ENCODE measurements at regions not wholly inside any gene's neighbourhood (a gene's known extent, or its start where the extent isn't known, plus 50 kb on each side); places are given as distances from the start of the nearest gene placed in this dataset.
"Not testable (repeated sequence)": the region's sequence is repeated elsewhere in the genome, so short reads cannot be mapped to it uniquely, and the experiment has no call there.

DNA sequence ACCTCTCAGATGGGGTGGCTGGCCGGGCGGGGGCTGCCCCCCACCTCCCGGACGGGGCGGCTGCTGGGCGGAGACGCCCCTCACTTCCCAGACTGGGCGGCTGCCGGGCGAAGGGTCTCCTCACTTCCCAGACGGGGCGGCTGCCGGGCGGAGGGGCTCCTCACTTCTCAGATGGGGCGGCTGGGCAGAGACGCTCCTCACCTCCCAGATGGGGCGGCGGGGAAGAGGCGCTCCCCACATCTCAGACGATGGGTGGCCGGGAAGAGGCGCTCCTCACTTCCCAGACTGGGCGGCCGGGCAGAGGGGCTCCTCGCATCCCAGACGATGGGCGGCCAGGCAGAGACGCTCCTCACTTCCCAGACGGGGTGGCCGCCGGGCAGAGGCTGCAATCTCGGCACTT, 80.7 kb downstream of the KPNA2 start:
- not testable (repeated sequence) for H3K9me3 ChIP-seq (ENCODE audit: insufficient read depth, low read depth, low read length); H3K9ac ChIP-seq (ENCODE audit: low read depth, low read length); H3K27me3 ChIP-seq (ENCODE audit: insufficient read depth, low read length); H3K4me3 ChIP-seq (ENCODE audit: low read length); H3K36me3 ChIP-seq (ENCODE audit: insufficient read depth, low read depth, low read length); H3K4me1 ChIP-seq (ENCODE audit: insufficient read depth, low read length); H3K27ac ChIP-seq (ENCODE audit: low read length)

DNA sequence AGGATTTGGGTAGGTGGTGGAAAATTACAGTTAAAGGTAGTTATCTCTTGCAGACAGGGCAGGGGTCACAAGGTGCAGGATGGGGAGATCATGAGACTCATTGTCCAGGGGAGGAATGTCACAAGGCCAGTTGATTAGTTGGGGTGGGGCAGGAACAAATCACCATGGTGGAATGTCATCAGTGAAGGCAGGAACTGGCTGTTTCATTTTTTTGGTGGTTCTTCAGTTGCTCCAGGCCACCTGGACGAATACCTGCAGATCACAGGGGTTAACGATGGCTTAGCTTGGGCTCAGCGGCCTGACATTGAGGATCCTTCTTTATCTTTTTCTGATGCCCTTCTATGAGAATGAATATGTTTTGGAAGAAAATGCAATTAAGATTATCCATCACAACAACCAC, 87.1 kb downstream of the KPNA2 start:
- Histone ChIP-seq H3K27me3 (ENCODE audit: insufficient read depth, low read length) (no peaks in the 10 kb centered on the region), H3K9me3 (ENCODE audit: insufficient read depth, low read depth, low read length) (no peaks in the 10 kb centered on the region), H3K36me3 (ENCODE audit: insufficient read depth, low read depth, low read length) (0 out of 2 replicates have a peak, but pooled peaks cover 5% of the 10 kb centered on the region), H3K9ac (ENCODE audit: low read depth, low read length) (no peak overlapping the region), H3K27ac (ENCODE audit: low read length) (no peak overlapping the region), H3K4me1 (ENCODE audit: insufficient read depth, low read length) (no peaks in the 10 kb centered on the region), H3K4me3 (ENCODE audit: low read length) (no peak overlapping the region)

DNA sequence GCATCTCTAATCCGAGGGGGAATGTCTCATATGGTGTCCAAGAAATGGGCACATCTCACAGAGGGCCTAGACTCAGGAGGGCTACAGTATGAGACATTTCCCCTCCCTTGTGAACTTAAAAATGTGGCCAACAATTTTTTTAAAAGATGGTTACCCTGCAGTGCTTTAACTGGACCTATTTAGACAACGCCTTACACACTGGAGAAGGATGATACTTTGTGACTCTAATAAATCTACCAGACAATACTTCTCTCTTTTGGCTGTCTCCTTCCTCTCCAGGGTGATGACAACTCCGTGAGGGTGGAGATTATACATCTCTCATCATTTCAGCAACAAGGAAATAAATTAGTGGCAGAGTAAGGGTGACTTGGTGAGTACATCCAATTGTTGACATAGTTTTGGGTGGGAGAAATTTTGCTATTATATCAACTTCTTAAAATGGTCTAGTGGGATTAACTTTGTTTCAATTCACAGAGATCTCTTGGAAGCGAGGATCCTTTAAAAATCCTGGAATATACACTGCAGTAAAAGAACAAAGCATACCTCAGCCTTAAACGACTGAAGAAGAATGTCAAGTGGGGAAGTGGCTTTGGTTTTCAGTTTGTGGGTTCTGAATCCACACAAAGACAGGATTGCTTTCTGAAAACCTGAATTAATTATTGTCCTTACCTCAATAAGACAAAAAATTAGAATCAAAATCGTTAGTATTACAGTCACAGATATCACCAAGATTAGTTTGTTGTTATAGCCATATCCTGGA, 89.8 kb downstream of the KPNA2 start:
- no peaks in the 10 kb centered on the region for H3K27me3 ChIP-seq (ENCODE audit: insufficient read depth, low read length)
- no peaks in the 10 kb centered on the region for H3K9me3 ChIP-seq (ENCODE audit: insufficient read depth, low read depth, low read length)
- no peak overlapping the region for H3K4me3 ChIP-seq (ENCODE audit: low read length)
- no peak overlapping the region for H3K9ac ChIP-seq (ENCODE audit: low read depth, low read length)
- H3K27ac ChIP-seq (ENCODE audit: low read length): no peak overlapping the region
- no peaks in the 10 kb centered on the region for H3K4me1 ChIP-seq (ENCODE audit: insufficient read depth, low read length)
- 0 out of 2 replicates have a peak, but pooled peaks cover 5% of the 10 kb centered on the region for H3K36me3 ChIP-seq (ENCODE audit: insufficient read depth, low read depth, low read length)

DNA sequence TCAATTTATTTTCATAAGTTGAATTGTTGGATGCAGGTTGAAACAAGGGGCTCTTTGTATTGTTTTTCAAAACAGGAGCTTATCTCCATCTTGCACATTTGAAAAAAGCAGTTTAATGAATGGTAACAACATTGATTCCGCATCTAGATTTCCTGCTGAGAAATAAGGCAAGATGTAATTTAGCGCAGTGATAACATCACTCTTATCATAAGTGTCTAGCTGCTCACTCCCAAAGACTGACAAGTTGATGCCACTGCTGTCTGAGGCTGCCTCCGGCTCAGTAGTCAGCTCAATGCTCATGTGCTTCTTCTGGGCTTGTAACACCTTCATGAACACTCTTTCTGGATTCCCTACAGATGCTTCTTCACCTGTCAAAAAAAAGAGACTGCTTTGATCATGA, 92.4 kb downstream of the KPNA2 start:
- no peaks in the 10 kb centered on the region for H3K4me1 ChIP-seq (ENCODE audit: insufficient read depth, low read length)
- H3K27me3 ChIP-seq (ENCODE audit: insufficient read depth, low read length): no peaks in the 10 kb centered on the region
- no peak overlapping the region for H3K9ac ChIP-seq (ENCODE audit: low read depth, low read length)
- no peak overlapping the region for H3K27ac ChIP-seq (ENCODE audit: low read length)
- no peak overlapping the region for H3K4me3 ChIP-seq (ENCODE audit: low read length)
- no peaks in the 10 kb centered on the region for H3K9me3 ChIP-seq (ENCODE audit: insufficient read depth, low read depth, low read length)
- 0 out of 2 replicates have a peak, but pooled peaks cover 2% of the 10 kb centered on the region for H3K36me3 ChIP-seq (ENCODE audit: insufficient read depth, low read depth, low read length)

DNA sequence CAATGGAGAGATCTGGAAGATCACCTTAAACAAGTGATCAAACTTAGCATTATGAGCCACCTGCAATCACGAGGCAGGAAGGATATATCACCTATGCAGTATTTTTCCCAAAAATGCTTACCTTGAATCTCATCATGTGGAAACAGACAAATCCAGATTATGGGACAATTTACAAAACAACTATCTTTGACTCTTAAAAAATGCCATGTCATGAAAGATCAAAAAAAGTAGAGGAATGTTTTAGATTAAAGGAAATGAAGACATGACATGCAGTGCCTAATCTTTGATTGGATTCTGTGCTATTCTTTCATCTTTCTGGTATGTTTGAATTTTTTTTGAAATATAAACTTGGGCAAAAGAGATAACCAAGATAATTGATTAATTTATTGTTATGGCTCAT, 95.9 kb downstream of the KPNA2 start:
- no peak overlapping the region for H3K27ac ChIP-seq (ENCODE audit: low read length)
- H3K4me3 ChIP-seq (ENCODE audit: low read length): no peak overlapping the region
- H3K4me1 ChIP-seq (ENCODE audit: insufficient read depth, low read length): no peaks in the 10 kb centered on the region
- no peaks in the 10 kb centered on the region for H3K9me3 ChIP-seq (ENCODE audit: insufficient read depth, low read depth, low read length)
- H3K9ac ChIP-seq (ENCODE audit: low read depth, low read length): no peak overlapping the region
- no peaks in the 10 kb centered on the region for H3K36me3 ChIP-seq (ENCODE audit: insufficient read depth, low read depth, low read length)
- no peaks in the 10 kb centered on the region for H3K27me3 ChIP-seq (ENCODE audit: insufficient read depth, low read length)

DNA sequence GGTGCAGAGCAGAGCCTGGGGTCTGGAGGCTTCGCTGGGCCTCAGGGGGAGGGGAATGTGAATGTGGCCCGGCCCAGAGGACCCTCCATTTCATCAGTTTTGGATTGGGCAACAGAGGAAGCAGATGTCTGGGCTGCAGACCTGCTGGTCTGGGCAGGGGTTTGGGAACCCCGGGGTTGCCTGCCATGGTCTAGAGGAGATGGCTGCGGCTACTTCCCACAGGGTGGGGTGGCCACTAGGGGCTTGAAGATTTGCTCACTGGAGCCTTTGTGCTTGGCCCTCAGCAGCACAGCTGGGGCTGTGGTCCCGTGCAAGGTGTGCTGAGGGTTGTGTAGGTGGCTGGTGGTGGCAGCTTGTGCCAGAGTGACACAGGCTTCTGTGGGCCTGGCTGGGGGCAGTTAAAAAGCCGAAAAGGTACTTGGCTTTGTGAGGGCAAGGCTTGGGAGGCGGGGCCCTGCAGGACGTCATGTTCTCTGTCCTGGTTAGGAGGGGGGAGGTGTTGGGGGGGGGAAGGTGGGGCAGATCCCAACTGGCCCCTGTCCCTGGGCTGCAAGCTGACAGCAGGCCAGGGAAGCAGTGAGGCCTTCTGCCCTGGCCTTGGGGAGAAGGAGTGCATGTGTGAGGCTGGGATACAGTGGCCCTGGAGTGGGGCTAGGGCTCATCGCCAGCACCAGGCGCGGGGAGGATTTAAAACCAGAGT, 98.0 kb downstream of the KPNA2 start:
- no peaks in the 10 kb centered on the region for H3K36me3 ChIP-seq (ENCODE audit: insufficient read depth, low read depth, low read length)
- H3K4me1 ChIP-seq (ENCODE audit: insufficient read depth, low read length): no peaks in the 10 kb centered on the region
- no peak overlapping the region for H3K27ac ChIP-seq (ENCODE audit: low read length)
- H3K9me3 ChIP-seq (ENCODE audit: insufficient read depth, low read depth, low read length): no peaks in the 10 kb centered on the region
- no peak overlapping the region for H3K9ac ChIP-seq (ENCODE audit: low read depth, low read length)
- H3K4me3 ChIP-seq (ENCODE audit: low read length): no peak overlapping the region
- no peaks in the 10 kb centered on the region for H3K27me3 ChIP-seq (ENCODE audit: insufficient read depth, low read length)

DNA sequence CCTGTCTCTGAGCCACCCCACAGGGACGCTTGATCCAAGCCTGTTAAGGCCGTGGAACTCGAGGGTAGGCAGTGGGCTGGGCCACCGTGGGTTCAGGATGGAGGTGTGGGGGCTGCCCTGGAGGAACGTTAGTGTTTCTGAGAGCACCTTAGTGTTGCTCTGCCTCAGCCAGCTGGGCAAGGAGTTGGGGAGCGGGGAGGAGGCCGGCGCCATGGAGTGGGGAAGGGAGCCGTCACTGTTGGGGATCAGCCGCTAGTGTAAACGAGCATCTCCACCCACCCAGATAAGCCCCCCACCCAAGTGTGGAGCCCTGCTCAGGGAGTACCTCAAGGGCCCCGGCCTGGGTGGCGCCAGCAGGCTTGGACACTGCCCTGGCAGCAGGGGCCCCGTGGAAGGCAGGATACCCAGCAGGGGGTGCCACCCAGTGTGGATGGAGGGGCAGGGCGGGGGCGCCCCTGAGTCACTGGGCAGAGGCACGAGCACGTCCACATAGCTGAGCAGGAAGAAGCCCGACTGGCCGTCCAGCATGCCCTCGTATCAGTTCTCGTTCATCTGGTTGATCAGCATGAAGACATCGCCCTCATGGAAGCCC, 98.6 kb downstream of the KPNA2 start:
- H3K36me3 ChIP-seq (ENCODE audit: insufficient read depth, low read depth, low read length): no peaks in the 10 kb centered on the region
- H3K27ac ChIP-seq (ENCODE audit: low read length): no peak overlapping the region
- H3K27me3 ChIP-seq (ENCODE audit: insufficient read depth, low read length): no peaks in the 10 kb centered on the region
- H3K9me3 ChIP-seq (ENCODE audit: insufficient read depth, low read depth, low read length): no peaks in the 10 kb centered on the region
- H3K4me3 ChIP-seq (ENCODE audit: low read length): no peak overlapping the region
- H3K4me1 ChIP-seq (ENCODE audit: insufficient read depth, low read length): no peaks in the 10 kb centered on the region
- H3K9ac ChIP-seq (ENCODE audit: low read depth, low read length): no peak overlapping the region

DNA sequence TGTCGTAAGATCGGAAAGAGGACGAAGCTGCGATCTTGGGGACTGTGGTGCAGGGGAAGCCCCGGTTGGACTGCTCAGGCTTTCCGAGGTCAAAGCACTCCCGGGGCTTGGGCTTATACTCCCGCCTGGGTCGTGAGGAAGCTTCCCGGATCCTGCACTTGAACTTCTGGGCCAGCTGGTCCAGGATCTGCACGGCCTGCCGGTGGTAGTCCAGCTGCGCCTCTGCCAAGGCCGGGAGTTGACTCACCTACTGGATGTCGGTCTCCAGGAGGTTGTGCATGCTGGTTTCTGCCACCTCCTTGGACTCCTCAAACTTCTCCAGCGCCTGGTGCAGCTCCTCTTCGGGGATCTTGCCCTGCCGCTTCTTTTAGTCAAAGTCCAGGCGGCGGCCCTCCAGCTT, 99.2 kb downstream of the KPNA2 start:
- H3K9me3 ChIP-seq (ENCODE audit: insufficient read depth, low read depth, low read length): no peaks in the 10 kb centered on the region
- no peaks in the 10 kb centered on the region for H3K27me3 ChIP-seq (ENCODE audit: insufficient read depth, low read length)
- H3K36me3 ChIP-seq (ENCODE audit: insufficient read depth, low read depth, low read length): no peaks in the 10 kb centered on the region
- H3K27ac ChIP-seq (ENCODE audit: low read length): no peak overlapping the region
- H3K9ac ChIP-seq (ENCODE audit: low read depth, low read length): no peak overlapping the region
- no peak overlapping the region for H3K4me3 ChIP-seq (ENCODE audit: low read length)
- H3K4me1 ChIP-seq (ENCODE audit: insufficient read depth, low read length): no peaks in the 10 kb centered on the region

DNA sequence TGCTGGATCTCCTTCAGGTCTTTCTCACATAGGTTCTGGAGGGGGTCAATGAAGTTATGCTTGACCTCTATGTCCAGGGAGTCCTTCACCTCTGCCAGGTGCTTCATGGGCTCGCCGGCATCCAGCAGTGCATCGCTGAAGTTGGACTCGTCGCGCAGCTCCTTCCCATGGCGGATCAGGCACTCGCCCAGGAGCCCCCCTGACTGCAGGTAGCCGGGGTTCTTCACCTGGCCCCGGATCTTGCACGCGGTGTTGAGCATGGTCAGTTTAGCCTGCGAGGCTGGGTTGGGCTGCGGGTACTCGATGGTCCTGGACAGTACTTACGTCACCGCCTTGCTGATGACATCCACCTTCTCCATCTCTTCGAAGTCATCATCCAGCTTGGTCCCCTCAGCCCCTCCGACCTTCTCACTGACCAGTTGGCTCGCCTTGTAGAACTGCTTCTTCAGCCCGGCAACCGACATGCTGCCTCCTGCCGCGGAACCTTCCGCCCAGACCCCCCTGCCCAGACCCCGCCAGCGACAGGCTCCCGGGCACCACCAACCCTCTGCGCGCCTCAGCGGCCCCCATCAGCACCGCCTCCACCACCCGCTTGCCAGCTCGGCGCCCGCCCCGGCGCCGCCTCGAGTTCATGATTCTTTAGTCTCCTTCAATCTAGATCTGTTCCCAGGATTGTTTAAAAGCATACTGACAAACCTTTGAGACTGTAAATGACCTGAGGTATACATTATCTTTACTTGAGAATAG, 99.8 kb downstream of the KPNA2 start:
- H3K4me3 ChIP-seq (ENCODE audit: low read length): no peak overlapping the region
- H3K27ac ChIP-seq (ENCODE audit: low read length): no peak overlapping the region
- H3K9me3 ChIP-seq (ENCODE audit: insufficient read depth, low read depth, low read length): no peaks in the 10 kb centered on the region
- no peaks in the 10 kb centered on the region for H3K36me3 ChIP-seq (ENCODE audit: insufficient read depth, low read depth, low read length)
- H3K27me3 ChIP-seq (ENCODE audit: insufficient read depth, low read length): no peaks in the 10 kb centered on the region
- H3K9ac ChIP-seq (ENCODE audit: low read depth, low read length): no peak overlapping the region
- H3K4me1 ChIP-seq (ENCODE audit: insufficient read depth, low read length): no peaks in the 10 kb centered on the region

DNA sequence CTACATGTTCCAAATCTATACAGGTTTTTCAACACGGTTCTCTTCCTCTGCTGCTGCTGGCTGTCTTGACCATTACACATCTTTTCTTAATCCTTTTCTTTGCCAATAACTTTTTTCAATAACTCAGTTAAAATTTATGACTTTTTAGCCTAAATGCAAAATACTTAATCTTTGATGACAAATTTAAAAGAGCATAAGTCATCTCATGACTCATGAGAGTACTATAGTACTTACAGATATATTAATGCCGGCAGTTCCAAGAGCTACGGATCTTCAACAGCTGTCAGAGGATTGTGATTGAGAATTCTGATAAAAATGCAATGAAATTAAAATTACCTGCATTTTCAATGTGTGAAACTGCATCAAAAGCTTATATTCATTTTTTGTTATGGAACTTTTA, 105.5 kb downstream of the KPNA2 start:
- Histone ChIP-seq H3K36me3 (ENCODE audit: insufficient read depth, low read depth, low read length) (no peaks in the 10 kb centered on the region), H3K4me1 (ENCODE audit: insufficient read depth, low read length) (no peaks in the 10 kb centered on the region), H3K9me3 (ENCODE audit: insufficient read depth, low read depth, low read length) (no peaks in the 10 kb centered on the region), H3K4me3 (ENCODE audit: low read length) (no peak overlapping the region), H3K27ac (ENCODE audit: low read length) (no peak overlapping the region), H3K27me3 (ENCODE audit: insufficient read depth, low read length) (no peaks in the 10 kb centered on the region), H3K9ac (ENCODE audit: low read depth, low read length) (no peak overlapping the region)

DNA sequence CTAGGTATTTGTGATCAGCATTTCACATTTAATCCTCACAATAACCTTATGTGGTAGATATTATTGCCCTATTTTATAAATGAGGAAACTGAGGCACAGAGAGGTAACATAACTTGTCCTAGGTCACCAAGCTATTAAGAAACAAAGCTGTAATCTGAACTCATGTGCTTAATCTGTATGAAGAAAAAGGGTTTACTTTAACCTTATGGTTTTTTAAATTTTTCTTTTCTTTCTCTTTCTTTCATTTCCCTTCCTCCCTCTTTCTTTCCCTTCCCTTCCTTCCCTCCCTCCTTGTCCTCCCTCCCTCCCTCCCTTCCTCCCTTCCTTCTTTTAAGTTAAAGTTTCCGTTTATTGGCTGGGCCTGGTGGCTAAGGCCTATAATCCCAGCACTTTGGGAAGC, 105.2 kb upstream of the AMZ2 start:
- H3K9ac ChIP-seq (ENCODE audit: low read depth, low read length): no peak overlapping the region
- H3K4me1 ChIP-seq (ENCODE audit: insufficient read depth, low read length): no peaks in the 10 kb centered on the region
- no peak overlapping the region for H3K27ac ChIP-seq (ENCODE audit: low read length)
- H3K4me3 ChIP-seq (ENCODE audit: low read length): no peak overlapping the region
- no peaks in the 10 kb centered on the region for H3K36me3 ChIP-seq (ENCODE audit: insufficient read depth, low read depth, low read length)
- no peaks in the 10 kb centered on the region for H3K27me3 ChIP-seq (ENCODE audit: insufficient read depth, low read length)
- H3K9me3 ChIP-seq (ENCODE audit: insufficient read depth, low read depth, low read length): no peaks in the 10 kb centered on the region
